HepG2 (cell line): ENCODE measurements at regions not wholly inside any gene's neighbourhood (a gene's known extent, or its start where the extent isn't known, plus 50 kb on each side); places are given as distances from the start of the nearest gene placed in this dataset.

Experiments used
- ATAC-seq: fragments of 200-7000 bp; cut with Tn5 transposase; 3 replicates; pipeline ENCODE4 v1.9.1; 2020; ENCODE audit warnings: mild to moderate bottlenecking, moderate library complexity
- BruUV-seq: library from RNA; stranded (reverse); fragments of 400-500 nt; replicated peaks from 2 replicates; lab custom pipeline; 2021; lab: Mats Ljungman, UMichigan
- CTCF ChIA-PET: fragments of 300-600 bp; formaldehyde crosslinking; extraction: SDS; loops from one replicate; lab custom pipeline; 2021; ENCODE audit warnings: low total read pairs, inconsistent platforms, low intra/inter-chr PET ratio; lab: Yijun Ruan, JAX
- POLR2A ChIA-PET: fragments of 350-600 bp; sonication (Branson Sonifier 250); formaldehyde crosslinking; loops from one replicate; lab custom pipeline; 2020; ENCODE audit warnings: antibody characterized with exemption, inconsistent platforms; lab: Yijun Ruan, JAX
- DNase-seq: peaks from one replicate; pipeline ENCODE4 v3.0.0-alpha.2; 2015; ENCODE audit warnings: low spot score
- FAIRE-seq: peaks from 3 replicates; lab custom pipeline; 2011; peaks lifted over from hg19 to GRCh38; lab: Jason Lieb, UNC
- H2AFZ ChIP-seq: one replicate; pipeline ENCODE4 v1.6.1; 2011; ENCODE audit warnings: low read length, inconsistent platforms
- H3K27ac ChIP-seq: fragments of 300-600 bp; 3 replicates; pipeline ENCODE4 v1.8.0; 2011; ENCODE audit warnings: mixed run types, mild to moderate bottlenecking, mixed read lengths, low read length, inconsistent platforms; ENCODE audit not compliant: insufficient read depth; ENCODE audit errors: extremely low read length
- H3K27me3 ChIP-seq, 2 experiments: fragments of 200-600 bp in 1 of 2; 2 replicates in 1 of 2; 3 replicates in 1 of 2; pipeline versions ENCODE4 v1.6.0 to v1.8.0; 2011; ENCODE audit warnings: low read length in 2 of 2, mild to moderate bottlenecking in 2 of 2, moderate library complexity in 2 of 2, inconsistent platforms in 1 of 2; ENCODE audit not compliant: insufficient read depth in 2 of 2, control insufficient read depth in 1 of 2
- H3K36me3 ChIP-seq, 2 experiments: fragments of 200-600 bp in 1 of 2; replicated peaks in 1 of 2; 2 replicates in 1 of 2; 3 replicates in 1 of 2; pipeline versions ENCODE4 v1.5.1 to v1.8.0; 2011; ENCODE audit warnings: low read length in 2 of 2, inconsistent platforms in 1 of 2; ENCODE audit not compliant: insufficient read depth in 2 of 2, control insufficient read depth in 1 of 2
- H3K4me1 ChIP-seq: 2 replicates; pipeline ENCODE4 v1.5.1; 2012; ENCODE audit warnings: low read length, inconsistent platforms; ENCODE audit not compliant: insufficient read depth
- H3K4me2 ChIP-seq: 2 replicates; pipeline ENCODE4 v1.6.0; 2011; ENCODE audit warnings: low read depth, low read length, inconsistent platforms
- H3K4me3 ChIP-seq, 3 experiments: fragments of 200-600 bp in 1 of 3; sonication (generic), shearing (Covaris generic) in 1 of 3; replicated peaks in 1 of 3; 2 replicates each; pipeline ENCODE4 v1.5.1; 2011 to 2016; ENCODE audit warnings: low read length in 3 of 3, inconsistent platforms in 2 of 3, low read depth in 2 of 3, mild to moderate bottlenecking in 2 of 3, control low read depth in 1 of 3, mixed read lengths in 1 of 3; ENCODE audit not compliant: insufficient read depth in 1 of 3
- H3K79me2 ChIP-seq: one replicate; pipeline ENCODE4 v1.6.1; 2011; ENCODE audit warnings: low read length, inconsistent platforms; ENCODE audit not compliant: insufficient read depth
- H3K9ac ChIP-seq: 2 replicates; pipeline ENCODE4 v1.6.0; 2011; ENCODE audit warnings: mild to moderate bottlenecking, low read depth, low read length, inconsistent platforms; ENCODE audit not compliant: insufficient read depth
- H3K9me3 ChIP-seq: 2 replicates; pipeline ENCODE4 v1.5.1; 2012; ENCODE audit warnings: mild to moderate bottlenecking, low read length
- H4K20me1 ChIP-seq: 2 replicates; pipeline ENCODE4 v1.6.0; 2011; ENCODE audit warnings: inconsistent platforms, mild to moderate bottlenecking, low read length, moderate library complexity; ENCODE audit not compliant: insufficient read depth
- HDAC6 ChIP-seq: fragments of 200-600 bp; sonication (generic); IDR thresholded peaks from 2 replicates; pipeline ENCODE4 v1.7.0; 2017; ENCODE audit warnings: mild to moderate bottlenecking, antibody characterized with exemption, low read length, low read depth
- KLF16 ChIP-seq, 2 experiments: sonication (generic) in 1 of 2; formaldehyde crosslinking in 1 of 2; IDR thresholded peaks; 2 replicates each; pipeline versions ENCODE4 v1.6.1 to v1.8.0; 2016 to 2023; ENCODE audit warnings: missing genetic modification reagents in 2 of 2, missing compliant biosample characterization in 1 of 2
- MIER3 ChIP-seq: IDR thresholded peaks from 2 replicates; pipeline ENCODE4 v1.6.1; 2016; ENCODE audit warnings: missing compliant biosample characterization, borderline replicate concordance
- MNT ChIP-seq: fragments of 450-650 bp; IDR thresholded peaks from 2 replicates; pipeline ENCODE4 v1.6.1; 2016
- NCOA2 ChIP-seq: sonication (generic); formaldehyde crosslinking; IDR thresholded peaks from 2 replicates; pipeline ENCODE4 v1.8.0; 2022; ENCODE audit warnings: inconsistent platforms
- NFYC ChIP-seq: IDR thresholded peaks from 2 replicates; pipeline ENCODE4 v1.6.1; 2016; ENCODE audit warnings: missing genetic modification reagents, missing compliant biosample characterization
- POGK ChIP-seq: sonication (generic); formaldehyde crosslinking; conservative IDR thresholded peaks from 2 replicates; pipeline ENCODE4 v1.8.0; 2022; ENCODE audit warnings: mild to moderate bottlenecking, moderate library complexity, missing genetic modification reagents
- REPIN1 ChIP-seq: sonication (generic); formaldehyde crosslinking; IDR thresholded peaks from 2 replicates; pipeline ENCODE4 v1.8.0; 2022; ENCODE audit warnings: missing genetic modification reagents, low read depth, mild to moderate bottlenecking, borderline replicate concordance
- TBL1XR1 ChIP-seq: fragments of 150-350 bp; IDR thresholded peaks from 2 replicates; pipeline ENCODE4 v1.6.1; 2014; ENCODE audit warnings: borderline replicate concordance, low read length; ENCODE audit not compliant: partially characterized antibody
- ZMYM4 ChIP-seq: sonication (generic); formaldehyde crosslinking; IDR thresholded peaks from 2 replicates; pipeline ENCODE4 v1.8.1; 2023; ENCODE audit warnings: mild to moderate bottlenecking, missing genetic modification reagents
- ZNF124 ChIP-seq: sonication (generic); formaldehyde crosslinking; IDR thresholded peaks from 2 replicates; pipeline ENCODE4 v1.4.0; 2020; ENCODE audit warnings: missing genetic modification reagents
- WGBS: methylation state at CpG from one replicate; pipeline ENCODE4 v1.1.6; 2017; ENCODE audit warnings: low lambda C conversion rate; 5-methylcytosine and 5-hydroxymethylcytosine counted together
- in situ Hi-C: cut with HindIII; loops from 2 replicates; pipeline ENCODE4 v1.10.0; 2017; ENCODE audit warnings: low pct_unique_long_range_greater_than_20kb; ENCODE audit not compliant: extremely low pct_ligation_motif_present
- intact Hi-C: fragments of 100-400 bp; cut with micrococcal nuclease; formaldehyde crosslinking; loops from one replicate; pipeline ENCODE4 v1.10.0; 2022; ENCODE audit not compliant: unreplicated experiment
- TF ChIP-seq, protein P1 (sequence below): sonication (generic); formaldehyde crosslinking; IDR thresholded peaks from 2 replicates; pipeline ENCODE4 v1.4.0; 2020; ENCODE audit warnings: missing genetic modification reagents; ENCODE audit errors: not compliant biosample characterization
- TF ChIP-seq, protein P2 (sequence below): IDR thresholded peaks from 2 replicates; pipeline ENCODE4 v1.6.1; 2016; ENCODE audit warnings: mild to moderate bottlenecking

DNA sequence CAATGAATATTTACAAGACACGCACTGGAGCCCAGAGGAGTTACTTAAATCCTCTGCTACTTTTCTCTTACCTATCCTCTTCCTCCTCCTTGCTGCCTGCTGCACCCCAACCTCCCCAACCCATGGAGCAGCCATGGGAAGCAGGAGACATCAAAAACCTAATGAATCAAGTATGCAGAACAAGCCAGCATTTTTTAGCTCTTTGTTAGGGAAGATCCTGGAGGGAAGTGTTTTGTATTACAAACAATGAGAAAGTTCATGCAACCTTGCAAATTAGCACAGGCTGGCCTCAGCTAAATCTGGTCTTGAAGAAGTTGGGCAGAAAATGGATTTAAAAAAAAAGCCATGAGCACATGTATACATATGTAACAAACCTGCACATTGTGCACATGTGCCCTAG, 498.8 kb downstream of the KIF4B start:
- no peak for FAIRE-seq
- ATAC-seq, result no peak
- in situ Hi-C loops (no loop called here), intact Hi-C loops (no loop called here)
- Histone ChIP-seq H2AFZ (no peak overlapping the region), H3K4me2 (no peak overlapping the region), H4K20me1 (no peaks in the 10 kb centered on the region), H3K9me3 (no peaks in the 10 kb centered on the region), H3K27ac (no peak overlapping the region), H3K79me2 (no peaks in the 10 kb centered on the region), H3K36me3 (no peaks in the 10 kb centered on the region), H3K9ac (no peak overlapping the region), H3K4me3 (no peak overlapping the region), H3K4me1 (peaks cover 55% of the 10 kb centered on the region), H3K27me3 (no peaks in the 10 kb centered on the region)
- no peak for TF ChIP-seq NCOA2 (CRISPR knock-in tag)
- TF ChIP-seq MNT, result 0 out of 2 replicates have a peak, but pooled peaks have one; percentile 17
- ChIA-PET CTCF (no interaction called here), POLR2A (no interaction called here)
- BruUV-seq, result no TSS peak
- 85% methylated on average over 1 of the region's 1 CpG for WGBS
- DNase-seq, result no peak

- 4% methylated on average over 2 of the region's 2 CpGs for WGBS
- ATAC-seq (peak; percentile 100), FAIRE-seq (peak; percentile 97), DNase-seq (peak; percentile 94)
- no peaks in the 10 kb centered on the region for H3K79me2 ChIP-seq
- peaks cover 44% of the 10 kb centered on the region for H3K4me1 ChIP-seq
- H3K36me3 ChIP-seq, result no peaks in the 10 kb centered on the region
- no peaks in the 10 kb centered on the region for H4K20me1 ChIP-seq
- in situ Hi-C loops (no loop called here), intact Hi-C loops (loop anchor here (1.0 kb wide), 1 partner anchor 54 kb away; no protein-coding TSS in a partner anchor)
- BruUV-seq, result no TSS peak
- peak overlapping the region; percentile 80 for H3K27ac ChIP-seq
- peak overlapping the region; percentile 50 for H3K9ac ChIP-seq
- H3K4me3 ChIP-seq, result peak overlapping the region in 2 of 3 experiments; percentile 30 to 41; a peak in 2 of 6 replicates
- H2AFZ ChIP-seq, result peak overlapping the region; percentile 48
- peak overlapping the region; percentile 73 for H3K4me2 ChIP-seq
- CTCF ChIA-PET, result no interaction called here
- no peaks in the 10 kb centered on the region for H3K27me3 ChIP-seq
- H3K9me3 ChIP-seq, result no peaks in the 10 kb centered on the region
- POLR2A ChIA-PET, result interaction anchor here (1.5 kb wide), 1 partner anchor 53 kb away, joined by 13 read pairs; no protein-coding TSS in a partner anchor
- TF ChIP-seq, protein P1, sequence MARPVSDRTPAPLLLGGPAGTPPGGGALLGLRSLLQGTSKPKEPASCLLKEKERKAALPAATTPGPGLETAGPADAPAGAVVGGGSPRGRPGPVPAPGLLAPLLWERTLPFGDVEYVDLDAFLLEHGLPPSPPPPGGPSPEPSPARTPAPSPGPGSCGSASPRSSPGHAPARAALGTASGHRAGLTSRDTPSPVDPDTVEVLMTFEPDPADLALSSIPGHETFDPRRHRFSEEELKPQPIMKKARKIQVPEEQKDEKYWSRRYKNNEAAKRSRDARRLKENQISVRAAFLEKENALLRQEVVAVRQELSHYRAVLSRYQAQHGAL, result no peak
- no peak for TF ChIP-seq KLF16 (CRISPR knock-in tag; IDR thresholded peaks at IDR 0.05)
- TF ChIP-seq, protein P2, sequence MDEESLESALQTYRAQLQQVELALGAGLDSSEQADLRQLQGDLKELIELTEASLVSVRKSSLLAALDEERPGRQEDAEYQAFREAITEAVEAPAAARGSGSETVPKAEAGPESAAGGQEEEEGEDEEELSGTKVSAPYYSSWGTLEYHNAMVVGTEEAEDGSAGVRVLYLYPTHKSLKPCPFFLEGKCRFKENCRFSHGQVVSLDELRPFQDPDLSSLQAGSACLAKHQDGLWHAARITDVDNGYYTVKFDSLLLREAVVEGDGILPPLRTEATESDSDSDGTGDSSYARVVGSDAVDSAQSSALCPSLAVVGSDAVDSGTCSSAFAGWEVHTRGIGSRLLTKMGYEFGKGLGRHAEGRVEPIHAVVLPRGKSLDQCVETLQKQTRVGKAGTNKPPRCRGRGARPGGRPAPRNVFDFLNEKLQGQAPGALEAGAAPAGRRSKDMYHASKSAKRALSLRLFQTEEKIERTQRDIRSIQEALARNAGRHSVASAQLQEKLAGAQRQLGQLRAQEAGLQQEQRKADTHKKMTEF (CRISPR knock-in tag), result peak; percentile 60
- TF ChIP-seq POGK (CRISPR knock-in tag), result no peak
- peak; percentile 75; the same call in 1 of the 2 replicates for TF ChIP-seq REPIN1 (CRISPR knock-in tag)
- no peak for TF ChIP-seq TBL1XR1
- no peak for TF ChIP-seq HDAC6
- TF ChIP-seq ZNF124, result no peak
- peak; percentile 42; the same call in 1 of the 2 replicates for TF ChIP-seq NFYC (CRISPR knock-in tag)
- peak; percentile 18; the same call in 1 of the 2 replicates for TF ChIP-seq MIER3
- peak; percentile 75 for TF ChIP-seq ZMYM4
Measured at GRCh38 chr5:155514105-155514563, 500.6 kb downstream of the KIF4B start.
